ENCODE measurements at regions not wholly inside any gene's neighbourhood (a gene's known extent, or its start where the extent isn't known, plus 50 kb on each side); places are given as distances from the start of the nearest gene placed in this dataset.
A peak's percentile ranks its signal among the peaks of the same experiment; 100 is the strongest.

DNA sequence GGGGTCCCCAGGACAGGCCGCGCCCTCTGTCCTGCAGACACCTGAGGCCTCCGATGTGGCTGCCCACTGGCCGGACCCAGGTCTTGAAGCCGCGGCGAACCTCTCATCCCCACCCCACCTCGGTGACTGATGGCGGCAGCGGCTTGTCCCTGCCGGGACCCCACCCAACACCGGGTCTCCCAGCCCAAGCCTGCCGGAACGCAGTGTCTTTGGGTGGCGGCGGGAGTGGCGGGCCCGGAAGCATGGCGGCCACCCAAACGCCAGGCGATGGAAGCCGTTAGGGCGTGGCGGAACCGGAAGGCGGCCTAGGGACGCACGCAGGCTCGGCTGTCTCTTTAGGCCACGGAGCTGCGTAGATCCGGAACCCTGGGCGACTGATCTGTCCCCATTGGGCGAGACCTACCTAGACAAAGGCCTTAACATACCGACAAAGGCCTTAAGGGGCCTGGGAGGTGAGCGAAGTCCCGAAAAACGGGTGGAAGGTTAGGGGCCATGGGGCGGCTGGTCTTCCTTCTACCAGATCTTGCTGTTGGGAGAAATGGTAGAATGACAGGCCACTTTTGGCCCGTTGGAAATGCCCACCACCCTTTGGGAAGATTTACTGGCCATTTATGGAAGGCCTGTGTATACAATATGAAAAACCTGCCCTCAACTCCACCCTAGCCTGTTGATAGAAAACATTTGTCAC lies 94.6 kb upstream of the SMC2 start:
- peak overlapping the region; percentile 65 for H3K23ac ChIP-seq (ENCODE audit: low read depth, low read length, poor library complexity)
- no peak overlapping the region for H3K9ac ChIP-seq (ENCODE audit: low read depth, low read length, poor library complexity)
- H3K4me2 ChIP-seq (ENCODE audit: insufficient read depth, low read length, poor library complexity, severe bottlenecking), result no peak overlapping the region
- no peaks in the 10 kb centered on the region for H3K4me1 ChIP-seq (ENCODE audit: control insufficient read depth in 2 of 2, insufficient read depth in 1 of 2, low read depth in 1 of 2, low read length in 2 of 2)
- peaks cover 0 to 4% (median 0%) of the 10 kb centered on the region in 3 experiments for H3K27me3 ChIP-seq (ENCODE audit: control insufficient read depth in 3 of 3, insufficient read depth in 3 of 3, low read depth in 1 of 3, low read length in 3 of 3)
- H3K36me3 ChIP-seq (replicated peaks in 1 of 2; ENCODE audit: control insufficient read depth in 2 of 2, insufficient read depth in 2 of 2, low read length in 2 of 2), result no peaks in the 10 kb centered on the region
- H4K8ac ChIP-seq (ENCODE audit: low read depth, low read length), result no peak overlapping the region
- H3K9me3 ChIP-seq (replicated peaks in 1 of 2; ENCODE audit: control insufficient read depth in 2 of 2, insufficient read depth in 1 of 2, low read depth in 1 of 2, low read length in 2 of 2), result no peaks in the 10 kb centered on the region
- no peak overlapping the region for H4K91ac ChIP-seq (ENCODE audit: low read depth, low read length, poor library complexity)
- no peak overlapping the region for H3K18ac ChIP-seq (ENCODE audit: low read length)
- no peak overlapping the region for H2AFZ ChIP-seq (ENCODE audit: low read length)
- H3K14ac ChIP-seq (ENCODE audit: low read length), result peak overlapping the region; percentile 56
- no peak overlapping the region for H2AK5ac ChIP-seq (ENCODE audit: low read depth, low read length)
- no peak overlapping the region for H3K27ac ChIP-seq (replicated peaks; ENCODE audit: low read length)
- H3K4ac ChIP-seq (ENCODE audit: low read length), result no peak overlapping the region
- H2BK5ac ChIP-seq (ENCODE audit: low read length), result no peak overlapping the region
- no peak overlapping the region for H2BK15ac ChIP-seq (ENCODE audit: low read length)
- DNase-seq (ENCODE audit: low spot score), result no peak
- no peaks in the 10 kb centered on the region for H3K79me1 ChIP-seq (ENCODE audit: low read depth, low read length)
- H3K4me3 ChIP-seq (ENCODE audit: low read length in 2 of 2), result no peak overlapping the region
- H2BK120ac ChIP-seq (ENCODE audit: low read depth, low read length), result no peak overlapping the region
- no peak overlapping the region for H2BK12ac ChIP-seq (ENCODE audit: low read length)
- no CpG with 5 or more reads among the region's 40 CpGs for WGBS, 2 donors (ENCODE audit: extremely low coverage in 2 of 2, insufficient read length in 2 of 2, insufficient replicate concordance in 1 of 2)

DNA sequence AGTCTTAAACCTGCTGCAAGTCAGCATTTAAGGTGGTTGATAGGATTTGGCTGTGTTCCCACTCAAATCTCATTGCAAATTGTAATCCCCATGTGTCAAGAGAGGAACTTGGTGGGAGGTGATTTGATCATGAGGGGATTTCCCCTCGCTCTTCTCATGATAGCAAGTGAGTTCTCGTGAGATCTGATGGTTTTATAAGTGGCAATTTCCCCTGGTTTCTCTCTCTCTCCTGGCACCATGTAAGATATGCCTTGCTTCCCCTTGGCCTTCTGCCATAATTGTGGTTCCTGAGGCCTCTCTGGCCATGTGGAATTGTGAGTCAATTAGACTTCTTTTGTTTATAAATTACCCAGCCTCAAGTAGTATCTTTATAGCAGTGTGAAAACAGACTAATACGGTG lies 84.3 kb upstream of the SMC2 start:
- Histone ChIP-seq H4K91ac (ENCODE audit: low read depth, low read length, poor library complexity) (no peak overlapping the region), H2BK15ac (ENCODE audit: low read length) (no peak overlapping the region), H3K4me1 (ENCODE audit: control insufficient read depth in 2 of 2, insufficient read depth in 1 of 2, low read depth in 1 of 2, low read length in 2 of 2) (no peaks in the 10 kb centered on the region), H3K4ac (ENCODE audit: low read length) (no peak overlapping the region), H3K9ac (ENCODE audit: low read depth, low read length, poor library complexity) (no peak overlapping the region), H3K4me2 (ENCODE audit: insufficient read depth, low read length, poor library complexity, severe bottlenecking) (no peak overlapping the region), H3K36me3 (replicated peaks in 1 of 2; ENCODE audit: control insufficient read depth in 2 of 2, insufficient read depth in 2 of 2, low read length in 2 of 2) (no peaks in the 10 kb centered on the region), H3K27me3 (ENCODE audit: control insufficient read depth in 3 of 3, insufficient read depth in 3 of 3, low read depth in 1 of 3, low read length in 3 of 3) (no peaks in the 10 kb centered on the region), H3K27ac (replicated peaks; ENCODE audit: low read length) (no peak overlapping the region), H3K14ac (ENCODE audit: low read length) (no peak overlapping the region), H2BK12ac (ENCODE audit: low read length) (no peak overlapping the region), H2AK5ac (ENCODE audit: low read depth, low read length) (no peak overlapping the region), H3K4me3 (ENCODE audit: low read length in 2 of 2) (no peak overlapping the region), H3K23ac (ENCODE audit: low read depth, low read length, poor library complexity) (no peak overlapping the region), H2BK5ac (ENCODE audit: low read length) (no peak overlapping the region), H2AFZ (ENCODE audit: low read length) (no peak overlapping the region), H3K18ac (ENCODE audit: low read length) (no peak overlapping the region), H2BK120ac (ENCODE audit: low read depth, low read length) (no peak overlapping the region), H4K8ac (ENCODE audit: low read depth, low read length) (no peak overlapping the region), H3K9me3 (replicated peaks in 1 of 2; ENCODE audit: control insufficient read depth in 2 of 2, insufficient read depth in 1 of 2, low read depth in 1 of 2, low read length in 2 of 2) (no peaks in the 10 kb centered on the region), H3K79me1 (ENCODE audit: low read depth, low read length) (no peaks in the 10 kb centered on the region)
- no peak for DNase-seq (ENCODE audit: low spot score)
- WGBS, 2 donors (ENCODE audit: extremely low coverage in 2 of 2, insufficient read length in 2 of 2, insufficient replicate concordance in 1 of 2), result no CpG with 5 or more reads among the region's 3 CpGs

DNA sequence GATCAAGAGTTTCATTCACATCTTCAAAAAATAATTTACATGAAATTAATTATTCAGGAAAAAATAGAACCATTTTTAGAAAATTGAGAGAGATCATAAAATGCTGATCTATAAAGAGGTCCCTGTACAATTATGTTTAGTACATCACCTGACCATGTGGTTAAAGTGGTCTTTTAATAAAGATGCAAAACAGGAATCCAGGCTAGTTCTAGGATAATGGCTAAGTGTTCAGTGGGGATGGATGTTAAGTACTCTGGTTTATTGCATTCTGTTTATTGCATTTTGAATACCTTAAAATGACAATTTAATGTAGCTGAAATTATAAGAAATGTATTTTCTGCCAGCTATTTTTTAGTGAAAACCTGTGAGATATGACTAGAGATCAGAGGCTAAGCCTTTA lies 72.0 kb upstream of the SMC2 start:
- H3K14ac ChIP-seq (ENCODE audit: low read length), result no peak overlapping the region
- no peak overlapping the region for H2AFZ ChIP-seq (ENCODE audit: low read length)
- H3K9ac ChIP-seq (ENCODE audit: low read depth, low read length, poor library complexity), result no peak overlapping the region
- H3K27ac ChIP-seq (replicated peaks; ENCODE audit: low read length), result no peak overlapping the region
- no peak overlapping the region for H2BK15ac ChIP-seq (ENCODE audit: low read length)
- H3K4me1 ChIP-seq (ENCODE audit: control insufficient read depth in 2 of 2, insufficient read depth in 1 of 2, low read depth in 1 of 2, low read length in 2 of 2), result no peaks in the 10 kb centered on the region
- no peaks in the 10 kb centered on the region for H3K9me3 ChIP-seq (replicated peaks in 1 of 2; ENCODE audit: control insufficient read depth in 2 of 2, insufficient read depth in 1 of 2, low read depth in 1 of 2, low read length in 2 of 2)
- H3K4ac ChIP-seq (ENCODE audit: low read length), result no peak overlapping the region
- no peaks in the 10 kb centered on the region for H3K27me3 ChIP-seq (ENCODE audit: control insufficient read depth in 3 of 3, insufficient read depth in 3 of 3, low read depth in 1 of 3, low read length in 3 of 3)
- no peak for DNase-seq (ENCODE audit: low spot score)
- no peak overlapping the region for H3K4me2 ChIP-seq (ENCODE audit: insufficient read depth, low read length, poor library complexity, severe bottlenecking)
- no peaks in the 10 kb centered on the region for H3K79me1 ChIP-seq (ENCODE audit: low read depth, low read length)
- H3K36me3 ChIP-seq (replicated peaks in 1 of 2; ENCODE audit: control insufficient read depth in 2 of 2, insufficient read depth in 2 of 2, low read length in 2 of 2), result no peaks in the 10 kb centered on the region
- H4K91ac ChIP-seq (ENCODE audit: low read depth, low read length, poor library complexity), result no peak overlapping the region
- H4K8ac ChIP-seq (ENCODE audit: low read depth, low read length), result no peak overlapping the region
- H2BK120ac ChIP-seq (ENCODE audit: low read depth, low read length), result no peak overlapping the region
- H3K23ac ChIP-seq (ENCODE audit: low read depth, low read length, poor library complexity), result no peak overlapping the region
- no peak overlapping the region for H3K18ac ChIP-seq (ENCODE audit: low read length)
- H2BK12ac ChIP-seq (ENCODE audit: low read length), result no peak overlapping the region
- H2BK5ac ChIP-seq (ENCODE audit: low read length), result no peak overlapping the region
- H2AK5ac ChIP-seq (ENCODE audit: low read depth, low read length), result no peak overlapping the region
- H3K4me3 ChIP-seq (ENCODE audit: low read length in 2 of 2), result no peak overlapping the region

DNA sequence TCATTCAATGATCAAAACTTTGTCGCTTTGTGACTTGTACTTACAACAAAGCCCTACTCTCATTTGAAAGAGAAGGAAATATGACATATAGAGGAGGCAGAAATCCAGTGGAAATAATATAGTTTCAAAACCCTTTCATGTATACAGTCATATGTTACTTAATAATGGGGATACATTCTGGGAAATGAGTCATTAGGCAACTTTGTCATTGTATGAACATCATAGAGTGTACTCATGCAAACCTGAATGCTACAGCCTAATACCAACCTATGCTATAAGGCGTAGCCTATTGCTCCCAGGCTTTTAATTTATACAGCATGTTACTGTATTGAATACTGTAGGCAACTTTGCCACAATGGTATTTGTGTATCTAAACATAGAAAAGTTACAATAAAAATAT lies 69.0 kb upstream of the SMC2 start:
- Histone ChIP-seq H3K27ac (replicated peaks; ENCODE audit: low read length) (no peak overlapping the region), H2BK12ac (ENCODE audit: low read length) (no peak overlapping the region), H3K27me3 (ENCODE audit: control insufficient read depth in 3 of 3, insufficient read depth in 3 of 3, low read depth in 1 of 3, low read length in 3 of 3) (no peaks in the 10 kb centered on the region), H3K4me1 (ENCODE audit: control insufficient read depth in 2 of 2, insufficient read depth in 1 of 2, low read depth in 1 of 2, low read length in 2 of 2) (no peaks in the 10 kb centered on the region), H2AK5ac (ENCODE audit: low read depth, low read length) (no peak overlapping the region), H3K18ac (ENCODE audit: low read length) (no peak overlapping the region), H4K8ac (ENCODE audit: low read depth, low read length) (no peak overlapping the region), H2BK120ac (ENCODE audit: low read depth, low read length) (no peak overlapping the region), H3K79me1 (ENCODE audit: low read depth, low read length) (no peaks in the 10 kb centered on the region), H2BK15ac (ENCODE audit: low read length) (no peak overlapping the region), H4K91ac (ENCODE audit: low read depth, low read length, poor library complexity) (no peak overlapping the region), H3K14ac (ENCODE audit: low read length) (no peak overlapping the region), H3K9ac (ENCODE audit: low read depth, low read length, poor library complexity) (no peak overlapping the region), H2AFZ (ENCODE audit: low read length) (no peak overlapping the region), H3K23ac (ENCODE audit: low read depth, low read length, poor library complexity) (no peak overlapping the region), H3K4me3 (ENCODE audit: low read length in 2 of 2) (no peak overlapping the region), H3K9me3 (replicated peaks in 1 of 2; ENCODE audit: control insufficient read depth in 2 of 2, insufficient read depth in 1 of 2, low read depth in 1 of 2, low read length in 2 of 2) (no peaks in the 10 kb centered on the region), H3K4me2 (ENCODE audit: insufficient read depth, low read length, poor library complexity, severe bottlenecking) (no peak overlapping the region), H2BK5ac (ENCODE audit: low read length) (no peak overlapping the region), H3K4ac (ENCODE audit: low read length) (no peak overlapping the region), H3K36me3 (replicated peaks in 1 of 2; ENCODE audit: control insufficient read depth in 2 of 2, insufficient read depth in 2 of 2, low read length in 2 of 2) (no peaks in the 10 kb centered on the region)
- DNase-seq (ENCODE audit: low spot score), result no peak
- WGBS, 2 donors (ENCODE audit: extremely low coverage in 2 of 2, insufficient read length in 2 of 2, insufficient replicate concordance in 1 of 2), result no CpG with 5 or more reads among the region's 2 CpGs
